Dendritic cell treated with granulocyte-macrophage colony-stimulating factor and Interleukin-4, amounts not matched to agents 40 ng/mL and 50 ng/mL, for 4 days (primary cell): ENCODE measurements at regions not wholly inside any gene's neighbourhood (a gene's known extent, or its start where the extent isn't known, plus 50 kb on each side); places are given as distances from the start of the nearest gene placed in this dataset.
"Not testable (repeated sequence)": the region's sequence is repeated elsewhere in the genome, so short reads cannot be mapped to it uniquely, and the experiment has no call there.

Experiments
- H3K27ac Mint-ChIP-seq: one replicate; pipeline ENCODE4 v1.8.0; 2022; ENCODE audit warnings: mild to moderate bottlenecking, mixed read lengths
- H3K27me3 Mint-ChIP-seq: one replicate; pipeline ENCODE4 v1.8.0; 2022; ENCODE audit warnings: mild to moderate bottlenecking, mixed read lengths
- H3K36me3 Mint-ChIP-seq: one replicate; pipeline ENCODE4 v1.8.0; 2022; ENCODE audit warnings: low read depth, mixed read lengths
- H3K4me1 Mint-ChIP-seq: one replicate; pipeline ENCODE4 v1.8.0; 2022; ENCODE audit warnings: low read depth, mixed read lengths
- H3K4me3 Mint-ChIP-seq: one replicate; pipeline ENCODE4 v1.8.0; 2022; ENCODE audit warnings: mild to moderate bottlenecking, moderate library complexity, mixed read lengths
- H3K9me3 Mint-ChIP-seq: one replicate; pipeline ENCODE4 v1.8.0; 2022; ENCODE audit warnings: mixed read lengths
- intact Hi-C: fragments of 100-400 bp; cut with micrococcal nuclease; formaldehyde crosslinking; loops from one replicate; pipeline ENCODE4 v1.15.0; 2022

DNA sequence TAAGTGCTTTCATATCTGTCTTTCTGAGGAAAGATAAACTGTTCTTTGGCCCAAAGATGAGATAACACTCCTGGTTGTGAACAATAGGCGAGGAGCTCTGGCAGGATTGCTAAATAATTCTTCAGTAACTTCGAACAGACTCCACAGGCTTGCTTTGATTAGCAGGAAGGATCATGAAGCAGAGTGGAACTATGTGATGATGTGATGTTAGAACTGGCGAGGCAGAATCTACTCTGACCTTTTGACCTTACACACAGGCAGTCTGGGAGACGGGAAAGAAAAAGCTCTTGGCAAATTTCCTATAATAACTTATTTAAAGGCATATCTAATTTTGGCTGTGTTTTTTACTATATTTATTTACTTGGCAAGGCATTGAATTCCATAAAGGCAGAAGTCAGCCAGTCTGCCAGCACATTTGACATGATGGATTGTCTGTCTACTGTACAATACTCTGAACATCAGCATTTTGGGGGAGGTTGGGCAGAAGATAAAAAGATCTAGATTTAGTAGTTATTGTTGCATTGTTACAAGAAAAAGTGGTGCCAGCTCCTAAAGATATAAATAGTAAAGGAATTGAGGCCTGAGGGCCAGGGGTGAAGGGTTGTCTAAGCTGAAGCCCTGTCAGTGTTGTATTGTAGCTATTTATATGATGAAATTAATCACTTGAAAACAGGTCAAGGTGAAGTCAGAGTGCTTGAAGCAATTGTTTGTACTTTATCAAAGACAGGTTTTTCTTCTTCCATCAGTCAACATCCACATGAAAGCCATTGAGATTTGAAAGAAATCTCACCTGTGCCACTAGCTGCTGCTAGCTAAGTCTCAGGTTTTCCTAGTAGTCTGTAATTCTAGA, 708.8 kb downstream of the LTN1 start:
- intact Hi-C loops, result no loop called here
- Mint-ChIP-seq H3K4me3 (no peak overlapping the region), H3K27me3 (no peaks in the 10 kb centered on the region), H3K27ac (no peak overlapping the region), H3K4me1 (no peaks in the 10 kb centered on the region), H3K9me3 (peaks cover 3% of the 10 kb centered on the region), H3K36me3 (no peaks in the 10 kb centered on the region)

DNA sequence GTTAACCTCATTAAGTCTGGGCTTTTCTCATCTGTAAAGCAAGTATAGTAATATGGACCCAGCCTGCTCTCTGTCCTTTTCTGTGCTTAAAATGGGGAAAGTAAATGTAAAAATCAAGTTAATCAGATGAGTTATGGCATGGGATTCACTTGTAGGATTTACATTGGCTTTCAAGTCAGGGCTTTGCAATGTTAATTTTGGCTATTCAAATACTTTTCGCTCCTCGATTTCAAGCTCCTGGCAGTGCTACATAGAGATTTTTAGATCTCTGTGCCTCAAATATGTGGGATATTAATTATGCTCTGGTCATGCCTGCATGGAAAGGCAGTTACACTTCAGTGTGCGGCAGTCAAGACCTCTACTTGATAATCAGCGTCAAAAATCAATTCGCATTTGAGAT, 709.8 kb downstream of the LTN1 start:
- H3K27me3 Mint-ChIP-seq, result no peaks in the 10 kb centered on the region
- intact Hi-C loops, result no loop called here
- H3K9me3 Mint-ChIP-seq, result no peaks in the 10 kb centered on the region
- no peak overlapping the region for H3K27ac Mint-ChIP-seq
- H3K4me1 Mint-ChIP-seq, result no peaks in the 10 kb centered on the region
- H3K4me3 Mint-ChIP-seq, result no peak overlapping the region
- H3K36me3 Mint-ChIP-seq, result no peaks in the 10 kb centered on the region

DNA sequence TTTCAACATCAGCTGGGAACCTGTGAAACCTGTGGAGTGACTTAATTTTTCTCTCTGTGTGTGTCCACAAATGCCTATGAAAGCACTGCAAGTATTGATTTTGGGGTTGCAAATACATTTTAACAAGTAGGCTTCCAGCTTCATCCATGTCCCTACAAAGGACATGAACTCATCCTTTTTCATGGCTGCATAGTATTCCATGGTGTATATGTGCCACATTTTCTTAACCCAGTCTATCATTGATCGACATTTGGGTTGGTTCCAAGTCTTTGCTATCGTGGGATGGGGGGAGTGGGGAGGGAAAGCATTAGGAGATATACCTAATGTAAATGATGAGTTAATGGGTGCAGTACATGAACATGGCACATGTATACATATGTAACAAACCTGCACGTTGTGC, 711.3 kb downstream of the LTN1 start:
- H3K27ac Mint-ChIP-seq, H3K9me3 Mint-ChIP-seq, H3K27me3 Mint-ChIP-seq, intact Hi-C loops, H3K36me3 Mint-ChIP-seq, H3K4me3 Mint-ChIP-seq, H3K4me1 Mint-ChIP-seq: not testable (repeated sequence)

GRCh38 chr21:28280611-28281010, 712.1 kb downstream of the LTN1 start:
- no peaks in the 10 kb centered on the region for H3K27me3 Mint-ChIP-seq
- no peak overlapping the region for H3K27ac Mint-ChIP-seq
- H3K9me3 Mint-ChIP-seq, result no peaks in the 10 kb centered on the region
- no peaks in the 10 kb centered on the region for H3K36me3 Mint-ChIP-seq
- intact Hi-C loops, result no loop called here
- H3K4me1 Mint-ChIP-seq, result no peaks in the 10 kb centered on the region
- no peak overlapping the region for H3K4me3 Mint-ChIP-seq

- intact Hi-C loops, result no loop called here
- Mint-ChIP-seq H3K27ac (no peak overlapping the region), H3K4me1 (peaks cover 6% of the 10 kb centered on the region), H3K4me3 (no peak overlapping the region), H3K27me3 (no peaks in the 10 kb centered on the region), H3K36me3 (no peaks in the 10 kb centered on the region), H3K9me3 (no peaks in the 10 kb centered on the region)
Observed at GRCh38 chr21:28277324-28277723, 715.4 kb downstream of the LTN1 start.

DNA sequence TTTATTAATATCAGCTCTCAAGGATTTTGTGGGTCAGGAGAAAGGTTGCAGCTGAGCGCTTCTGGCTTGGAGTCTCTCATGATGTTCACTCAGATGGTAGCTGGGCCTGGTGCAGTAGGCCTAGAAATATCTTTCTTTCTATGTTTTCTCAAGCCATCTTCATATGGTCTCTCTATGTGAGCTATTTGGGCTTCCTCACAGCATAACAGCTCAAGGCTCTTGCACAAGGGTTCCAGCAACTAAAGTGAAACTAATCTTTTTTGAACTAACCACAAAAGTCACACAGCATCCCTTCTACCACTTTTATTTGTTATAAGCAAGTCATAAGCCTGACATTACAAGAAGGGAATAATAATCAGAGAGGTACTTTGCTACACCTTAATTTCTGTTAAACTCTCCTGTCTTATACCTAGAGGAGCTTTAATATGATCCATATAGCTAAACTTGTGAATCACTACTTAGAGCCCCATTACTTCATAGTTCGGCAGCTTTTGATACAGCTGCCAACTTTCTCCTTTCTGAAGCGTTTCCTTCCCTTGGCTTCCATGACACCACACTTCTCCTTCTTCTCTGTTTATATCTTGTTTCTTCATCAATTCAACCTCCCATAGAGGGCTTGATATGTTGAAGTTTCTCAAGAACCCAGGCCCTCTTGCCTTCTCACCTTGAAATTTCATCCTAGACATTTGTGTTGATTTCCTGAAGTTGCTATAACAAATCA, 720.2 kb downstream of the LTN1 start:
- Mint-ChIP-seq H3K27ac (no peak overlapping the region), H3K4me3 (no peak overlapping the region), H3K27me3 (no peaks in the 10 kb centered on the region), H3K9me3 (no peaks in the 10 kb centered on the region), H3K4me1 (peaks cover 9% of the 10 kb centered on the region), H3K36me3 (no peaks in the 10 kb centered on the region)
- intact Hi-C loops, result no loop called here

DNA sequence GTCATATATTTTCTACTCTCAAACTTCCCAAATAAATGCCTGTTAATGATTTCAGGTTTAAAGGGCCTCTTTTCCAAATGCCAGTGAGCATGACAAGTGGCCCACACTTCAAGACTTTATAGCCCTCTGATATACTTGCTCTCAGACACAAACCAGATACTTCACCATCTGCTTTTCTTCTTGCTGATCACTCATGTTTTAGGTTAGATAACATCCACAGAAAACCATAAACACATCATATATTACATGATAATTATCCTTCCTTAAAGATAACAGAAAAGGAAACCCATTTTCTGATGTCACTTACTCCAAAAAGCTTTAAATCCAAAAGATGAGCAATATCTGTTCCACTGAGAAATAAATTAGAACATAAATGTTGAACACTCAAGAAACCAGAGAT, 723.5 kb downstream of the LTN1 start:
- Mint-ChIP-seq H3K9me3 (no peaks in the 10 kb centered on the region), H3K4me1 (peaks cover 9% of the 10 kb centered on the region), H3K36me3 (no peaks in the 10 kb centered on the region), H3K27ac (no peak overlapping the region), H3K4me3 (no peak overlapping the region), H3K27me3 (no peaks in the 10 kb centered on the region)
- intact Hi-C loops, result no loop called here

DNA sequence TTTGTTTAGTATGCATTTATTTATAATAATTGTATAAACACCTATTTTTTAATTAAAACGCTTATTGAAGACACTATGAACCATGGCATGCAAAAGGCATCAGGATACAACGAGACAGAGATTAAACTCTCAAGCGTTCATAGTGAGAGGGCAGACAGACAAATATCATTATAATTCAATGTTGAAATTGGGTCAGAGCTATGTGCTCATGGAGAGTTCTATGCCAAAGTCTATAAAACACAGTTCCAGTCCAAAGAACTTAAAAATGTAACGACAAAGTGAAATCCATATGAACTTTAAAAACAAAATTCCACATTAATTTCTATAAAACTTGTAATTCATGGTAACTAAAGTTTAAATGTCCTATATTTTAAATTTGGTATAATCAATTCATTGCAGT, 724.0 kb downstream of the LTN1 start:
- no peak overlapping the region for H3K4me3 Mint-ChIP-seq
- no peaks in the 10 kb centered on the region for H3K9me3 Mint-ChIP-seq
- H3K27ac Mint-ChIP-seq, result no peak overlapping the region
- intact Hi-C loops, result no loop called here
- H3K4me1 Mint-ChIP-seq, result peaks cover 9% of the 10 kb centered on the region
- no peaks in the 10 kb centered on the region for H3K36me3 Mint-ChIP-seq
- no peaks in the 10 kb centered on the region for H3K27me3 Mint-ChIP-seq

GRCh38 chr21:28267449-28267848, 725.2 kb downstream of the LTN1 start:
- Mint-ChIP-seq H3K27ac (no peak overlapping the region), H3K36me3 (no peaks in the 10 kb centered on the region), H3K9me3 (no peaks in the 10 kb centered on the region), H3K27me3 (no peaks in the 10 kb centered on the region), H3K4me1 (peaks cover 4% of the 10 kb centered on the region), H3K4me3 (no peak overlapping the region)
- intact Hi-C loops, result no loop called here

- Mint-ChIP-seq H3K4me1 (no peaks in the 10 kb centered on the region), H3K27ac (no peak overlapping the region), H3K9me3 (no peaks in the 10 kb centered on the region), H3K36me3 (no peaks in the 10 kb centered on the region), H3K27me3 (no peaks in the 10 kb centered on the region), H3K4me3 (no peak overlapping the region)
- intact Hi-C loops, result no loop called here
Observed at GRCh38 chr21:28266061-28266460, 726.6 kb downstream of the LTN1 start.

GRCh38 chr21:28263974-28264373, 728.7 kb downstream of the LTN1 start:
- H3K9me3 Mint-ChIP-seq, result peaks cover 1% of the 10 kb centered on the region
- H3K4me3 Mint-ChIP-seq, result no peak overlapping the region
- no peaks in the 10 kb centered on the region for H3K27me3 Mint-ChIP-seq
- no peaks in the 10 kb centered on the region for H3K36me3 Mint-ChIP-seq
- H3K27ac Mint-ChIP-seq, result no peak overlapping the region
- intact Hi-C loops, result no loop called here
- H3K4me1 Mint-ChIP-seq, result no peaks in the 10 kb centered on the region

GRCh38 chr21:28261298-28261697, 731.4 kb downstream of the LTN1 start:
- intact Hi-C loops, result no loop called here
- peaks cover 9% of the 10 kb centered on the region for H3K9me3 Mint-ChIP-seq
- no peak overlapping the region for H3K4me3 Mint-ChIP-seq
- no peaks in the 10 kb centered on the region for H3K27me3 Mint-ChIP-seq
- no peaks in the 10 kb centered on the region for H3K36me3 Mint-ChIP-seq
- no peak overlapping the region for H3K27ac Mint-ChIP-seq
- H3K4me1 Mint-ChIP-seq, result peaks cover 6% of the 10 kb centered on the region

DNA sequence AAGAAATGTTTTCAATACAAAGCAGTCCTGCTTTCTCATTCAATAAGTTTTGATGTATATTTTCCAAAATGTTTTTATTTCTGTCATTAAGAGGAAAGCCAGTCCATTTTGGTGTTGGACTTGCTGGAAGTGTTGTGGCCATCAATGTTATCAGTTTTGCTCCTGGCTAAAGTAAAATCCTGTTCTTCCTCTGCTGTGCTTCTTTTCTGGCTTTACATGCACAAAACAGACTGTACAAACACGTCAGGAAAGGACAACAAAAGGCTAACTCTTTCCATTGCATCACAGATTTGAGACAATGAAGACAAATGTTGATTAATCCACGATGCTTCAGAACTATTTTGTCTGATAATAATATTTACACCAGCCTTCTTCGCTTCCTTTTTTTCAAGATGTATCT, 735.4 kb downstream of the LTN1 start:
- H3K36me3 Mint-ChIP-seq, result no peaks in the 10 kb centered on the region
- peaks cover 9% of the 10 kb centered on the region for H3K9me3 Mint-ChIP-seq
- H3K4me1 Mint-ChIP-seq, result peaks cover 6% of the 10 kb centered on the region
- intact Hi-C loops, result no loop called here
- no peak overlapping the region for H3K4me3 Mint-ChIP-seq
- H3K27me3 Mint-ChIP-seq, result no peaks in the 10 kb centered on the region
- no peak overlapping the region for H3K27ac Mint-ChIP-seq

- H3K36me3 Mint-ChIP-seq, result no peaks in the 10 kb centered on the region
- H3K27me3 Mint-ChIP-seq, result no peaks in the 10 kb centered on the region
- H3K9me3 Mint-ChIP-seq, result peaks cover 9% of the 10 kb centered on the region
- no peak overlapping the region for H3K27ac Mint-ChIP-seq
- peaks cover 6% of the 10 kb centered on the region for H3K4me1 Mint-ChIP-seq
- intact Hi-C loops, result no loop called here
- H3K4me3 Mint-ChIP-seq, result no peak overlapping the region
Observed at GRCh38 chr21:28256837-28257236, 735.8 kb downstream of the LTN1 start.
